ENCODE measurements at regions not wholly inside any gene's neighbourhood (a gene's known extent, or its start where the extent isn't known, plus 50 kb on each side); places are given as distances from the start of the nearest gene placed in this dataset.

DNA sequence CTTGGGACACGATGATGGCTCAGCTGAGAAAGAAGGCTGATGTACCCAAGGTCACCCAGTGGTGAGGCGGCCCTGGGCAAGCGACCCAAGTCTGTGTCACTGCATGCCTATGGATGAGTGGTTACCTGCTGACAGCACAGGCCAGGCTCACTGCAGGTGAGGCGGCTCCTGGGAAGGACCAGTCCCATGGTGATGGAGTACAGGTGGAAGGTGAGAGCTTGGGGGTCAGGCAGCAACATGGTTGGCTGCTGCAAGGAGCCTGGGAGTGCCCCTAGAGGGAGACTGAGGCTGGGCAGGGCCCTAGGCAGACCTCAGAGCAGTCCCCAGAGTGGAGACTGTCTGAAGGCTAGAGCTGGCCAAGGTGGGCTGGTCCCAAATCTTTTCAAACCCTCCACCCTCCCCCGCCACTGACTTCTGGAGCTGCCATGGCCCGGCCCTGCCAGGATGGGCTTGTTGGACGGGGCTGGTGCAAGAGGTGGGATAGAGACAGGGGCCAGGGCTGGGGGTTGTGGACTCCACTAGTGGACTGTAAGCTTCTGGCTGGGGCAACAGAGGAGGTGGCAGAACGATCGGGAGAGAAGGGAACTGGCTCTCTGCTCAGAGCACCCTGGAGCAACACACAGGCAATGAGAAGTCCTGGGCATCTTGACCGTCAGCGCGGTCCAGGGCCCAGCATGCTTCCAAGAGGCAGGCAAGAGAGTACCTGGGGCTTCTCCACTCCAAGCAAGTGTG lies 72.5 kb upstream of the SLC6A11 start:
- H3K9ac ChIP-seq: no peak overlapping the region
- ChIA-PET CTCF (interaction anchor here (1.1 to 2.5 kb wide), 7 partner anchors 11 to 399 kb away, joined by 3 to 7 read pairs (median 5); no protein-coding TSS in a partner anchor), POLR2A (no interaction called here)
- H4K20me1 ChIP-seq (ENCODE audit: insufficient read depth): no peaks in the 10 kb centered on the region
- H3K79me2 ChIP-seq (ENCODE audit: insufficient read depth): no peaks in the 10 kb centered on the region
- H3K9me2 ChIP-seq: no peaks in the 10 kb centered on the region
- no peak overlapping the region for H2AFZ ChIP-seq (ENCODE audit: low read depth)
- no peak overlapping the region for H3K4me3 ChIP-seq (ENCODE audit: low read depth in 2 of 2, low read length in 1 of 2)
- no peaks in the 10 kb centered on the region for H3K9me3 ChIP-seq
- no peak for TF ChIP-seq FOXJ3 (CRISPR knock-in tag; IDR thresholded peaks at IDR 0.05)
- no peak for TF ChIP-seq SMC3 (IDR thresholded peaks at IDR 0.05; ENCODE audit: low read depth, low read length)
- no peak for TF ChIP-seq SIN3A (IDR thresholded peaks at IDR 0.05; ENCODE audit: borderline replicate concordance, low read depth, low read length)
- TF ChIP-seq MXI1 (IDR thresholded peaks at IDR 0.05; ENCODE audit: low read depth, low read length): no peak
- TF ChIP-seq NFIC (IDR thresholded peaks at IDR 0.05; ENCODE audit: borderline replicate concordance): no peak
- TF ChIP-seq, protein P1, sequence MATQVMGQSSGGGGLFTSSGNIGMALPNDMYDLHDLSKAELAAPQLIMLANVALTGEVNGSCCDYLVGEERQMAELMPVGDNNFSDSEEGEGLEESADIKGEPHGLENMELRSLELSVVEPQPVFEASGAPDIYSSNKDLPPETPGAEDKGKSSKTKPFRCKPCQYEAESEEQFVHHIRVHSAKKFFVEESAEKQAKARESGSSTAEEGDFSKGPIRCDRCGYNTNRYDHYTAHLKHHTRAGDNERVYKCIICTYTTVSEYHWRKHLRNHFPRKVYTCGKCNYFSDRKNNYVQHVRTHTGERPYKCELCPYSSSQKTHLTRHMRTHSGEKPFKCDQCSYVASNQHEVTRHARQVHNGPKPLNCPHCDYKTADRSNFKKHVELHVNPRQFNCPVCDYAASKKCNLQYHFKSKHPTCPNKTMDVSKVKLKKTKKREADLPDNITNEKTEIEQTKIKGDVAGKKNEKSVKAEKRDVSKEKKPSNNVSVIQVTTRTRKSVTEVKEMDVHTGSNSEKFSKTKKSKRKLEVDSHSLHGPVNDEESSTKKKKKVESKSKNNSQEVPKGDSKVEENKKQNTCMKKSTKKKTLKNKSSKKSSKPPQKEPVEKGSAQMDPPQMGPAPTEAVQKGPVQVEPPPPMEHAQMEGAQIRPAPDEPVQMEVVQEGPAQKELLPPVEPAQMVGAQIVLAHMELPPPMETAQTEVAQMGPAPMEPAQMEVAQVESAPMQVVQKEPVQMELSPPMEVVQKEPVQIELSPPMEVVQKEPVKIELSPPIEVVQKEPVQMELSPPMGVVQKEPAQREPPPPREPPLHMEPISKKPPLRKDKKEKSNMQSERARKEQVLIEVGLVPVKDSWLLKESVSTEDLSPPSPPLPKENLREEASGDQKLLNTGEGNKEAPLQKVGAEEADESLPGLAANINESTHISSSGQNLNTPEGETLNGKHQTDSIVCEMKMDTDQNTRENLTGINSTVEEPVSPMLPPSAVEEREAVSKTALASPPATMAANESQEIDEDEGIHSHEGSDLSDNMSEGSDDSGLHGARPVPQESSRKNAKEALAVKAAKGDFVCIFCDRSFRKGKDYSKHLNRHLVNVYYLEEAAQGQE (IDR thresholded peaks at IDR 0.05; ENCODE audit: low read depth, low read length): no peak
- no peak for TF ChIP-seq NRF1 (IDR thresholded peaks at IDR 0.05; ENCODE audit: low read depth, low read length)
- TF ChIP-seq JUND (IDR thresholded peaks at IDR 0.05): no peak
- TF ChIP-seq FOXM1 (IDR thresholded peaks at IDR 0.05; ENCODE audit: low read depth): no peak
- TF ChIP-seq EZH2phosphoT487 (IDR thresholded peaks at IDR 0.05; ENCODE audit: borderline replicate concordance, low read depth): no peak
- no peaks in the 10 kb centered on the region for H3K27me3 ChIP-seq (ENCODE audit: insufficient read depth)
- H3K36me3 ChIP-seq (replicated peaks in 1 of 2; ENCODE audit: control insufficient read depth in 1 of 2, insufficient read depth in 2 of 2, low read length in 1 of 2): no peaks in the 10 kb centered on the region
- no peak overlapping the region for H3K27ac ChIP-seq (ENCODE audit: low read depth in 2 of 2, low read length in 1 of 2)
- no peak for DNase-seq
- peaks cover 0 to 5% of the 10 kb centered on the region in 2 experiments; a peak in 1 of 4 replicates for H3K4me1 ChIP-seq (ENCODE audit: control insufficient read depth in 1 of 2, insufficient read depth in 2 of 2, low read depth in 1 of 2, low read length in 1 of 2)
- H3K4me2 ChIP-seq: no peak overlapping the region
- H3F3A ChIP-seq (replicated peaks; ENCODE audit: insufficient read depth): no peaks in the 10 kb centered on the region
- 51% methylated on average over 7 of the region's 12 CpGs for WGBS (ENCODE audit: low lambda C conversion rate)

DNA sequence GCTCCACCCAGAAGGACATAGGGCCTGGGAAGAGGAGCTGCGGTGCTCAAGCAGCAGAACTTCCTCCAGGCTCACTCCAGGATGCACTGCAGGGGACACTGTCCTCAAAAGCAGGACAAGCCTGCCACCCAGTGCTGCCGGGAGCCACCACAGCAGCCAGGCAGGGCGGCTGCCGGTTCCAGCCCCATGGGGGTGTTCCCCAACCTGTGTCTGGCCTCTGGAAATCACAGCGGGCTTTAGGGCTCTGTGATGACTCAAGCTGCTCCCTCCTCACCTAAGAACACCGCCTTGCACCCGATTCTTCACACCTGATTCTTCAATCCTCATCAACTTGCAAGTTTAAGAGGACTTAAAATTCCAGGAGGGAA lies 71.9 kb upstream of the SLC6A11 start:
- H3K9ac ChIP-seq: no peak overlapping the region
- no peaks in the 10 kb centered on the region for H3K9me3 ChIP-seq
- no peaks in the 10 kb centered on the region for H3K36me3 ChIP-seq (replicated peaks in 1 of 2; ENCODE audit: control insufficient read depth in 1 of 2, insufficient read depth in 2 of 2, low read length in 1 of 2)
- ChIA-PET CTCF (interaction anchor here (1.1 to 2.5 kb wide), 5 partner anchors 11 to 400 kb away, joined by 3 to 7 read pairs (median 5); no protein-coding TSS in a partner anchor), POLR2A (no interaction called here)
- no peak overlapping the region for H3K27ac ChIP-seq (ENCODE audit: low read depth in 2 of 2, low read length in 1 of 2)
- H3K4me3 ChIP-seq (ENCODE audit: low read depth in 2 of 2, low read length in 1 of 2): no peak overlapping the region
- no peak overlapping the region for H2AFZ ChIP-seq (ENCODE audit: low read depth)
- no peaks in the 10 kb centered on the region for H3K27me3 ChIP-seq (ENCODE audit: insufficient read depth)
- DNase-seq: peak; percentile 49
- no peaks in the 10 kb centered on the region for H3K9me2 ChIP-seq
- WGBS (ENCODE audit: low lambda C conversion rate): 18% methylated on average over 6 of the region's 7 CpGs
- H3K4me2 ChIP-seq: no peak overlapping the region
- H4K20me1 ChIP-seq (ENCODE audit: insufficient read depth): no peaks in the 10 kb centered on the region
- H3K79me2 ChIP-seq (ENCODE audit: insufficient read depth): no peaks in the 10 kb centered on the region
- TF ChIP-seq, protein P2, sequence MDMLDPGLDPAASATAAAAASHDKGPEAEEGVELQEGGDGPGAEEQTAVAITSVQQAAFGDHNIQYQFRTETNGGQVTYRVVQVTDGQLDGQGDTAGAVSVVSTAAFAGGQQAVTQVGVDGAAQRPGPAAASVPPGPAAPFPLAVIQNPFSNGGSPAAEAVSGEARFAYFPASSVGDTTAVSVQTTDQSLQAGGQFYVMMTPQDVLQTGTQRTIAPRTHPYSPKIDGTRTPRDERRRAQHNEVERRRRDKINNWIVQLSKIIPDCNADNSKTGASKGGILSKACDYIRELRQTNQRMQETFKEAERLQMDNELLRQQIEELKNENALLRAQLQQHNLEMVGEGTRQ (IDR thresholded peaks at IDR 0.05; ENCODE audit: borderline replicate concordance, low read depth, low read length): no peak
- TF ChIP-seq, protein P3, sequence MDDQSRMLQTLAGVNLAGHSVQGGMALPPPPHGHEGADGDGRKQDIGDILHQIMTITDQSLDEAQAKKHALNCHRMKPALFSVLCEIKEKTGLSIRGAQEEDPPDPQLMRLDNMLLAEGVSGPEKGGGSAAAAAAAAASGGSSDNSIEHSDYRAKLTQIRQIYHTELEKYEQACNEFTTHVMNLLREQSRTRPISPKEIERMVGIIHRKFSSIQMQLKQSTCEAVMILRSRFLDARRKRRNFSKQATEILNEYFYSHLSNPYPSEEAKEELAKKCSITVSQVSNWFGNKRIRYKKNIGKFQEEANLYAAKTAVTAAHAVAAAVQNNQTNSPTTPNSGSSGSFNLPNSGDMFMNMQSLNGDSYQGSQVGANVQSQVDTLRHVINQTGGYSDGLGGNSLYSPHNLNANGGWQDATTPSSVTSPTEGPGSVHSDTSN (IDR thresholded peaks at IDR 0.05): no peak
- TF ChIP-seq NRF1 (IDR thresholded peaks at IDR 0.05; ENCODE audit: low read depth, low read length): no peak
- no peak for TF ChIP-seq CHD2 (IDR thresholded peaks at IDR 0.05; ENCODE audit: low read length, partially characterized antibody)
- TF ChIP-seq RAD21 (IDR thresholded peaks at IDR 0.05; ENCODE audit: low read length): peak; percentile 52
- TF ChIP-seq RCOR1 (IDR thresholded peaks at IDR 0.05; ENCODE audit: low read length): no peak
- TF ChIP-seq, protein P4, sequence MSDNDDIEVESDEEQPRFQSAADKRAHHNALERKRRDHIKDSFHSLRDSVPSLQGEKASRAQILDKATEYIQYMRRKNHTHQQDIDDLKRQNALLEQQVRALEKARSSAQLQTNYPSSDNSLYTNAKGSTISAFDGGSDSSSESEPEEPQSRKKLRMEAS (IDR thresholded peaks at IDR 0.05; ENCODE audit: low read depth): no peak
- peaks cover 0 to 4% of the 10 kb centered on the region in 2 experiments; a peak in 1 of 4 replicates for H3K4me1 ChIP-seq (ENCODE audit: control insufficient read depth in 1 of 2, insufficient read depth in 2 of 2, low read depth in 1 of 2, low read length in 1 of 2)
- H3F3A ChIP-seq (replicated peaks; ENCODE audit: insufficient read depth): no peaks in the 10 kb centered on the region
